NT2/D1 (cell line): ENCODE measurements at regions not wholly inside any gene's neighbourhood (a gene's known extent, or its start where the extent isn't known, plus 50 kb on each side); places are given as distances from the start of the nearest gene placed in this dataset.

Source experiments
- SUZ12 ChIP-seq: IDR thresholded peaks from 2 replicates; pipeline ENCODE4 v1.6.1; 2011; ENCODE audit not compliant: insufficient read length, insufficient read depth; ENCODE audit errors: extremely low read depth
- YY1 ChIP-seq: IDR thresholded peaks from 2 replicates; pipeline ENCODE4 v1.6.1; 2011; ENCODE audit not compliant: insufficient read length, insufficient read depth
- ZNF274 ChIP-seq: IDR thresholded peaks from 2 replicates; pipeline ENCODE4 v1.6.1; 2011; ENCODE audit warnings: mild to moderate bottlenecking, low read depth, low read length

GRCh38 chr13:81874681-81875661 is 1534.0 kb upstream of the SPRY2 start:
- no peak for TF ChIP-seq ZNF274
- TF ChIP-seq YY1: no peak
- no peak for TF ChIP-seq SUZ12
